ENCODE measurements at regions not wholly inside any gene's neighbourhood (a gene's known extent, or its start where the extent isn't known, plus 50 kb on each side); places are given as distances from the start of the nearest gene placed in this dataset.

- DNase-seq (ENCODE audit: low read depth) = no peak
Measured at GRCh38 chr5:3047212-3047774, 295.8 kb upstream of the IRX2 start.

GRCh38 chr5:3043600-3043999 lies 292.1 kb upstream of the IRX2 start:
- DNase-seq (ENCODE audit: low read depth) = no peak

DNA sequence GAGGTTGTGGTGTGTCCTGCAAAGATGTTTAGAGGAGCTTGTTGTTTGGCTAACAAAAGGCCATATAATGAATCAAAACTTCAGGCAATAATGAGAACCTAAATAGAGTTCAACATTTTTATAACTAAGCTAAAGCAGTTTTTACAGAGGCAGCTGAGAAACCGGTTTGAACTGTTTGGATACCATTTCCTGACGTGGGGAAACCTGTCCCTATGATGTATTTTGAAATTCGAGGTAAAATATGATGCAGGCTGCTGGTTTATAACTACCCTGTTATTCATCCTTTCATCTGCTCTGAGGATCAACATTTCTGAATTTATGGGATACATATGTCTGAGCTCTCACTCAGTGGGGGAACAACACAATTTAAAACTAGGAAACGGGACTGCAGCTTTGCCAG lies 289.5 kb upstream of the IRX2 start:
- no peak for DNase-seq (ENCODE audit: low read depth)

- no peak for DNase-seq (ENCODE audit: low read depth)
Measured at GRCh38 chr5:3036041-3036788, 284.7 kb upstream of the IRX2 start.

DNA sequence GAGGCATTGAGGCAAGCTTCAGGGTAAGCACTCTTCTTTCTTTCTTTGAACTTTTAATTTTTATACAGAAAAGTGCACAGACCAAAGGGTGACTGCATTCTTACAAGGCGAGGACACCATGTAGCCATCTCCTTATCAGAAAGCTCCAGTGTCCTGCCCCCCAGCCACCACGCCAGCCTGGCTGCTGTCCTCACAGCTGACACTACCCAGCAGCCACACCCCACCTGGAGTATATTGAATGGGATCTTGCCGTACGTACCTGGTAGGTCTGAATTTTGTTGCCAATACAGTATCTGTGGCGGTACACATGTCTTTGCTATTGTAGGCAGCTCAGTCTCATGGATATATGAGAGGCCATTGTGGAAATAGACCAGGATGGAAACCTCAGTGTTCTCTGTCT lies 284.0 kb upstream of the IRX2 start:
- no peak for DNase-seq (ENCODE audit: low read depth)

GRCh38 chr5:3034881-3035280 lies 283.4 kb upstream of the IRX2 start:
- DNase-seq (ENCODE audit: low read depth) = no peak

DNA sequence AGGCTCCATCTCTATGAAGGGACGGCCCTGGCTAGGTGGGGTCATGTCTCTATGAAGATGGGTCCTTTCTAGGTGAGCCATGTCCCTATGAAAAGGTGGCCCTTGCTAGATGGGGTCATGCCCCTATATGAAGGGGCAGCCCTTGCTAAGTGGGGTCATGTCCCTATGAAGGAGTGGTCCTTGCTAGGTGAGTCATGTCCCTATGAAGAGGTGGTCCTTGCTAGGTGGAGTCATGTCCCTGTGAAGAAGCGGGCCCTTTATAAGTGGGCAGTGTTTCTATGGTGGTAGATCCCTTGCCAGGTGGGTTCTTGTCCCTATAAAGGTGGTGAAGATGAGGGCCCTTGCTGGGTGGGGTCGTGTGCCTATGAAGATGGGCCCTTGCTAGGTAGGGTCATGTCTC lies 283.0 kb upstream of the IRX2 start:
- no peak for DNase-seq (ENCODE audit: low read depth)

DNA sequence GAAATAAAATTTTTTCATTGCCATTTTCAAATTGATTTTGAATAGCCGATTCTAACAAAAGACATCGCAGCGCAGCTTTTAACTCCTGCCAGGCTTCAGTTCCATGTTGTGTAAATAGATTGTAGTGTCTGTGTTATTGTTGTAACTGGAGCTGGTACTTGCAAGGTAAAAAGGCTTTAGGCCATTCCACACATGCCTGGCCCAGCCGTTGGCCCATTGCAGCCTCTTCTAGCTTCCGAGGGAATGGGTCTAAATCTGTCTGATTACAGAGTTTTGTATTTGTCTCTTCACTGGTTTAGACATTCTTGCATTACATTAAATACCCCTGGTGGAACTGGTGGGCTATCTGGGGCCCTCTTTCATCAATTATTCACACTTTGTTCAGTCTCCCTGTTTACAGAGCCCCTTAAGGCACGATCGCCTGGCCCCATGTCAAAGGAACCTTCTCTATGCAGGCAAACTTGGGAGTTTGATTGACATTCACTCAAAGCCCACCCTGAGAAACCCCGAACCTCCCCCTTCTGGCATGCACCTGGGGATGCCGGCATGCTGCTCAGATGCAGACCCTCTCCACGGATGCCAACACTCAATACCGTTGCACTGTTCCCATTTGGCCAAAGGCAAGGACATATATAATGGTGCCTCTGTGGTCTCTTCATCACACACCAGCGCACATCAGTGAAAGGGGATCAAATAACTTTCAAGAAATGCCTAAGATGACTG lies 281.7 kb upstream of the IRX2 start:
- DNase-seq (ENCODE audit: low read depth) = no peak

- no peak for DNase-seq (ENCODE audit: low read depth)
Measured at GRCh38 chr5:3032513-3032912, 281.0 kb upstream of the IRX2 start.

DNA sequence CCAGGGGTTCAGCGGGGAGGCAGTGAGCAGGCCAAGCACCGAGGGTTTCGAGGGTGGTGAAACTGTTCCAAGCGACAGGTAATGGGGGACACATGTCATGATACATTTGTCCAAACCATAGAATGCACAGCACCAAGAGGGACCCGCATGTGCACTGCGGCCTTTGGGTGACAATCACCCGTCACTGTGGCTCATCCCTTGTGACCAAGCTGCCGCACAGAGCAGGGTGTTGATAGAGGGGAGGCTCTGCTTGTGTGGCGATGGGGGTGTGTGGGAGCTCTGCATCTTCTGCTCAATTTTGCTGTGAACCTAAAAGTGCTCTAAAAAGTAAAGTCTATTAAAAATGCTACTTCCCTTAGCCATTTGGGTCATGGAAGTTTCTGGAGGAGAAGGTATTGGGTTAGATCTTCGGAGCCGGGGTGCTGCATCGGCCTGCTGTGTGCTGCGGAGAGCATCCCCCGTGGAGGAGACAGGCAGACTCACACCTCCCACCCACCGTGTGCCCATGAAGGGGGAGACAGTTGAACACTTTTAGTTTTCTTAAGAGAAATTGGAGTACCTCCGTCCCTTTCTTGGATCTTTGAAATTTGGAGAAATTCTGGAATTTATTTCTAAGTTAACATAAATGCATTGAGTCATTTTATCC lies 280.4 kb upstream of the IRX2 start:
- DNase-seq (ENCODE audit: low read depth) = no peak

- no peak for DNase-seq (ENCODE audit: low read depth)
Measured at GRCh38 chr5:3030511-3031165, 279.2 kb upstream of the IRX2 start.

GRCh38 chr5:3029396-3029795 lies 277.9 kb upstream of the IRX2 start:
- DNase-seq (ENCODE audit: low read depth) = no peak

DNA sequence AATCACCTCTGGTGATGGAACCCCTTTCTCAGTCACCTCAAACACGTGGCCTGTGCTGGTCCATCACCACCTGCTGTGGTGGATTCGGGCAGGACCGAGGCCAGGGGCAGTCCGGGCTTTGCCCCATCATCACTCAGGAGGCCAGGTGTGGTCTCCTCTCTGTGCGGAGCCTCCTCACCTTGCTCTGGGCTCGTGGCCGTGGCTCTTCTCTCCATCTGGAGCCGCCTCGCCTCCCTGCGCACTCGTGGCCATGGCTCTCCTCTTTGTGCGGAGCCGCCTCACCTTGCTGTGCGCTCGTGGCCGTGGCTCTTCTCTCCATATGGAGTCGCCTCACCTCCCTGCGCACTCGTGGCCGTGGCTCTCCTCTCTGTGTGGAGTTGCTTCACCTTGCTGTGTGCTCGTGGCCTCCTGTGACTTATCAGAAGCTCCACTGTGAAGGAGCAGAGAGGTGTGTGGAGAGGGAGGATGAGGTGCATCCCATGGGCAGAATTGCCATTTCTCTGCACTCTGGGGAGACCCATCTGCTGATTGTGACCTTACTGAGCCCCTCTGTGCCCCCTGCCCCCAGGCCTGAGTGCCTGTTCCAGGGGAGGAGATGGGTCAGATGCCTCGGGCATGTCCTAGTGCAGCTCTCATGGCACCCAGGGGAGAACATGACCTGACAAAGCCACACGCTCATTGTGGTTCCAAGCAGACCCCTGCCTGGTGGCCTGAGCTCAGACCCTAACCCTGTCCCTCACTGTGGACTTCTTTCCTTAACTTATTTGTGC lies 276.6 kb upstream of the IRX2 start:
- no peak for DNase-seq (ENCODE audit: low read depth)

- no peak for DNase-seq (ENCODE audit: low read depth)
Measured at GRCh38 chr5:3027185-3027865, 275.8 kb upstream of the IRX2 start.

DNA sequence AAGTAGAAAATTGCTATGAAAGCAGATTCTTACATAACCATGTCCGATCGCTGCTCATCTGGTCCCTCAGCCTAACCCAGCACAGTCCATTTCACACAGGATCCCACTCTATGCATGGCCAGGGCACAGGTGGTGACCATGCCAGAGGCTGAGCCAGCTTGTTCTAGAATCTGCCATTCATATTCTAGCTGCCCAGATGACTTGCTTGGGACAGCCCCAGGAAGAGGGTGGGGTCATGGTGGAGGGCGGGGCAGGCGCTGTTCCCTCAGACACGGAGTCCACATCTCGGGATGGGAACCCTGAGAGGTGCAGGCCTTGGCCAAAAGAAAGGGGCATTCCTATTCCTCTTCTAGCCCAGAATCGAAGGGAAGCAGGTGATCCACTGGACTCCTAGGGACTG lies 275.2 kb upstream of the IRX2 start:
- no peak for DNase-seq (ENCODE audit: low read depth)

GRCh38 chr5:3026099-3026498 lies 274.6 kb upstream of the IRX2 start:
- no peak for DNase-seq (ENCODE audit: low read depth)

GRCh38 chr5:3025392-3025791 lies 273.9 kb upstream of the IRX2 start:
- DNase-seq (ENCODE audit: low read depth) = no peak

DNA sequence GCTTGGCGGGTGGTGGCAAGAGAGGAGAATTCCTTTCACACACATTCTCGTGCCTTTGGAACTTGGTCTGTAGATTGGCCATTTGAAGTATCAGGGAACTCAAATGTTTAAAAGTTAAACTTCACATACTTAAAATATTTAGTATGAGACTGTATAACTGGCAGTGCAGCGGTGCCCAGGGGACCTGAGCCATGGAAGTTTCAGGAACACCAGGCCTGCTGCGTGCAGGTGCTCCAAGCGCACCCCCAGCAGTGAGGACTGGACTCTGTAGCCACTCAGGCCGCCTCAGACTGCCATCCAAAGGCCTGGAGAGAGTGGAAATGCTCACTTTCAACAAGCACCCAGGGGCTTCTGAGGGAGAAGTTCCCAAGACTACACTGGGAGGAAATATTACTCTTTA lies 273.5 kb upstream of the IRX2 start:
- no peak for DNase-seq (ENCODE audit: low read depth)

DNA sequence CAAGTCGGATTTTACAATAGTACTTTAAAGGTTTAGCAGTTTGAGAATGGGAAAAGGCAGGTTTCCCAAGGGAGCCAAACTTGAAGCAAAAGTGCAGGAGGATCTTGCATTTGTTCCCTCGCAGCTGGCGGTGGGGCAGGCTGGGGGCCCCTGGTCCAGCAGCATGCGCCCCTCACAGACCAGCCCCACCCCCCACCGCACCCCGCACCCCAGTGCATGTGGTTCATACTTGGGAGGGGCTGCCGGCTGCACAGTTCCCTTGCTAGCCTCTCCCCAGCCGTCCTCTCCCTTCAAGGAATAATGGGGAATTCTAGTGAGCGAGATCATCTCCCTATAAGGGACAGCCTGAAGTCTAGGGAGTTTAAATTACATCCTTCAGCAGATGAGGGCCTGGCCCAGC lies 273.1 kb upstream of the IRX2 start:
- DNase-seq (ENCODE audit: low read depth) = no peak

- no peak for DNase-seq (ENCODE audit: low read depth)
Measured at GRCh38 chr5:3024126-3024525, 272.6 kb upstream of the IRX2 start.

- DNase-seq (ENCODE audit: low read depth) = no peak
Measured at GRCh38 chr5:3023656-3024055, 272.2 kb upstream of the IRX2 start.
